Mucosa of stomach (tissue), 1 donor: ENCODE measurements at regions not wholly inside any gene's neighbourhood (a gene's known extent, or its start where the extent isn't known, plus 50 kb on each side); places are given as distances from the start of the nearest gene placed in this dataset.

Experiments used
- H3K27me3 ChIP-seq: one replicate; pipeline ENCODE4 v1.7.0; 2013; ENCODE audit warnings: mild to moderate bottlenecking, low read length; ENCODE audit not compliant: control insufficient read depth, insufficient read depth
- H3K36me3 ChIP-seq: one replicate; pipeline ENCODE4 v1.7.0; 2013; ENCODE audit warnings: low read length; ENCODE audit not compliant: control insufficient read depth, insufficient read depth
- H3K4me1 ChIP-seq: one replicate; pipeline ENCODE4 v1.7.0; 2013; ENCODE audit warnings: mild to moderate bottlenecking, low read length; ENCODE audit not compliant: control insufficient read depth, insufficient read depth
- H3K4me3 ChIP-seq: one replicate; pipeline ENCODE4 v1.7.0; 2013; ENCODE audit warnings: low read length
- H3K9ac ChIP-seq: one replicate; pipeline ENCODE4 v1.7.0; 2013; ENCODE audit warnings: mild to moderate bottlenecking, low read length, moderate library complexity
- H3K9me3 ChIP-seq: one replicate; pipeline ENCODE4 v1.7.0; 2013; ENCODE audit warnings: mild to moderate bottlenecking, low read length, moderate library complexity; ENCODE audit not compliant: control insufficient read depth
- donor health status: Pancreatic carcinoma.

GRCh38 chr10:31599626-31600504 is 280.8 kb downstream of the ZEB1 start:
- H3K4me1 ChIP-seq = peaks cover 23% of the 10 kb centered on the region

GRCh38 chr10:31596765-31597164 is 277.7 kb downstream of the ZEB1 start:
- no peaks in the 10 kb centered on the region for H3K27me3 ChIP-seq
- peaks cover 6% of the 10 kb centered on the region for H3K4me1 ChIP-seq
- no peak overlapping the region for H3K9ac ChIP-seq
- peaks cover 5% of the 10 kb centered on the region for H3K9me3 ChIP-seq
- H3K4me3 ChIP-seq = no peak overlapping the region
- no peaks in the 10 kb centered on the region for H3K36me3 ChIP-seq

More at GRCh38 chr10:31599626-31600504, 280.8 kb downstream of the ZEB1 start:
- Histone ChIP-seq H3K27me3 (no peaks in the 10 kb centered on the region), H3K36me3 (no peaks in the 10 kb centered on the region), H3K9me3 (no peaks in the 10 kb centered on the region), H3K4me3 (no peak overlapping the region), H3K9ac (no peak overlapping the region)

- no peak overlapping the region for H3K4me3 ChIP-seq
- H3K36me3 ChIP-seq = no peaks in the 10 kb centered on the region
- H3K9ac ChIP-seq = no peak overlapping the region
- peaks cover 6% of the 10 kb centered on the region for H3K4me1 ChIP-seq
- H3K27me3 ChIP-seq = no peaks in the 10 kb centered on the region
- peaks cover 5% of the 10 kb centered on the region for H3K9me3 ChIP-seq
Observed at GRCh38 chr10:31595992-31596391, 277.0 kb downstream of the ZEB1 start.

GRCh38 chr10:31594347-31594873 is 275.4 kb downstream of the ZEB1 start:
- H3K4me1 ChIP-seq = peaks cover 6% of the 10 kb centered on the region
- no peak overlapping the region for H3K4me3 ChIP-seq
- H3K27me3 ChIP-seq = no peaks in the 10 kb centered on the region
- H3K9me3 ChIP-seq = peaks cover 5% of the 10 kb centered on the region
- no peak overlapping the region for H3K9ac ChIP-seq
- no peaks in the 10 kb centered on the region for H3K36me3 ChIP-seq

- no peak overlapping the region for H3K9ac ChIP-seq
- no peak overlapping the region for H3K4me3 ChIP-seq
- H3K27me3 ChIP-seq = no peaks in the 10 kb centered on the region
- no peaks in the 10 kb centered on the region for H3K36me3 ChIP-seq
- peaks cover 6% of the 10 kb centered on the region for H3K4me1 ChIP-seq
- H3K9me3 ChIP-seq = peaks cover 5% of the 10 kb centered on the region
Observed at GRCh38 chr10:31593124-31593523, 274.1 kb downstream of the ZEB1 start.

- H3K9ac ChIP-seq = no peak overlapping the region
- H3K27me3 ChIP-seq = no peaks in the 10 kb centered on the region
- peaks cover under 1% of the 10 kb centered on the region for H3K4me1 ChIP-seq
- H3K36me3 ChIP-seq = no peaks in the 10 kb centered on the region
- H3K9me3 ChIP-seq = peaks cover 5% of the 10 kb centered on the region
- H3K4me3 ChIP-seq = no peak overlapping the region
Observed at GRCh38 chr10:31591569-31591968, 272.6 kb downstream of the ZEB1 start.

- Histone ChIP-seq H3K4me3 (no peak overlapping the region), H3K4me1 (no peaks in the 10 kb centered on the region), H3K27me3 (no peaks in the 10 kb centered on the region), H3K9ac (no peak overlapping the region), H3K9me3 (peaks cover 5% of the 10 kb centered on the region), H3K36me3 (no peaks in the 10 kb centered on the region)
Observed at GRCh38 chr10:31590023-31590800, 271.2 kb downstream of the ZEB1 start.

GRCh38 chr10:31587691-31588090 is 268.7 kb downstream of the ZEB1 start:
- no peak overlapping the region for H3K9ac ChIP-seq
- H3K4me3 ChIP-seq = no peak overlapping the region
- no peaks in the 10 kb centered on the region for H3K27me3 ChIP-seq
- peaks cover 4% of the 10 kb centered on the region for H3K9me3 ChIP-seq
- H3K4me1 ChIP-seq = peaks cover 23% of the 10 kb centered on the region
- H3K36me3 ChIP-seq = no peaks in the 10 kb centered on the region

GRCh38 chr10:31586723-31587638 is 268.0 kb downstream of the ZEB1 start:
- Histone ChIP-seq H3K4me3 (no peak overlapping the region), H3K9me3 (no peaks in the 10 kb centered on the region), H3K27me3 (no peaks in the 10 kb centered on the region), H3K4me1 (peaks cover 30% of the 10 kb centered on the region), H3K9ac (no peak overlapping the region), H3K36me3 (no peaks in the 10 kb centered on the region)

- Histone ChIP-seq H3K9me3 (no peaks in the 10 kb centered on the region), H3K9ac (no peak overlapping the region), H3K36me3 (no peaks in the 10 kb centered on the region), H3K4me3 (no peak overlapping the region), H3K27me3 (no peaks in the 10 kb centered on the region), H3K4me1 (peaks cover 30% of the 10 kb centered on the region)
Observed at GRCh38 chr10:31584876-31585275, 265.9 kb downstream of the ZEB1 start.

GRCh38 chr10:31584098-31584631 is 265.1 kb downstream of the ZEB1 start:
- H3K27me3 ChIP-seq = no peaks in the 10 kb centered on the region
- H3K36me3 ChIP-seq = no peaks in the 10 kb centered on the region
- peaks cover 30% of the 10 kb centered on the region for H3K4me1 ChIP-seq
- H3K9me3 ChIP-seq = no peaks in the 10 kb centered on the region
- no peak overlapping the region for H3K4me3 ChIP-seq
- no peak overlapping the region for H3K9ac ChIP-seq
